ENCODE measurements at regions not wholly inside any gene's neighbourhood (a gene's known extent, or its start where the extent isn't known, plus 50 kb on each side); places are given as distances from the start of the nearest gene placed in this dataset.
"Not testable (repeated sequence)": the region's sequence is repeated elsewhere in the genome, so short reads cannot be mapped to it uniquely, and the experiment has no call there.

- DNase-seq = no peak
These were observed 573.9 kb downstream of the KCNJ18 start for GRCh38 chr17:22266231-22266630.

- DNase-seq = no peak
These were observed 574.7 kb downstream of the KCNJ18 start for GRCh38 chr17:22267019-22267418.

GRCh38 chr17:22268214-22268911 lies 576.0 kb downstream of the KCNJ18 start:
- no peak for DNase-seq

- DNase-seq = no peak
These were observed 576.5 kb downstream of the KCNJ18 start for GRCh38 chr17:22268912-22269220.

GRCh38 chr17:22270381-22270780 lies 578.1 kb downstream of the KCNJ18 start:
- no peak for DNase-seq

- DNase-seq = not testable (repeated sequence)
These were observed 578.5 kb downstream of the KCNJ18 start for GRCh38 chr17:22270809-22271208.

GRCh38 chr17:22272363-22273146 lies 580.2 kb downstream of the KCNJ18 start:
- no peak for DNase-seq

DNA sequence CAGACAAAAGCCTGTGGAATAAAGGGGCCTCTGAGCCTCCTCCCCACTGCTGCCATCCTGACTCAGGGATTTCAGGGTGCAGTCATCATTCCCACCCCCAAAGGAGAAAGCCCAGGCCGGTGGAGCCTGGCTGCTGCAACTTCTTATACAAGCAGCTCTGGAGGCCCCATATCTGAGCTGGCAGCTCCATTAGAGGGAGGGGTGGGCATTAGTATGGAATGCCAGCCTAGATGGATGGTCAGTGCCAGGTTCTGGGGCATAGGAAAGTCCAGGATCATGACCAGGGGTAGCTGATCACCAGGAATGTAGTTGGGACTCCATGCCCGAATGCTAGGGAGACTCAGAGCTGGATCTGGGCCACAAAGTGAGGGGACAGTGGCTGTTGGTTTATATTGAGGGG lies 581.0 kb downstream of the KCNJ18 start:
- no peak for DNase-seq

- DNase-seq = no peak
These were observed 585.3 kb downstream of the KCNJ18 start for GRCh38 chr17:22277595-22277994.

DNA sequence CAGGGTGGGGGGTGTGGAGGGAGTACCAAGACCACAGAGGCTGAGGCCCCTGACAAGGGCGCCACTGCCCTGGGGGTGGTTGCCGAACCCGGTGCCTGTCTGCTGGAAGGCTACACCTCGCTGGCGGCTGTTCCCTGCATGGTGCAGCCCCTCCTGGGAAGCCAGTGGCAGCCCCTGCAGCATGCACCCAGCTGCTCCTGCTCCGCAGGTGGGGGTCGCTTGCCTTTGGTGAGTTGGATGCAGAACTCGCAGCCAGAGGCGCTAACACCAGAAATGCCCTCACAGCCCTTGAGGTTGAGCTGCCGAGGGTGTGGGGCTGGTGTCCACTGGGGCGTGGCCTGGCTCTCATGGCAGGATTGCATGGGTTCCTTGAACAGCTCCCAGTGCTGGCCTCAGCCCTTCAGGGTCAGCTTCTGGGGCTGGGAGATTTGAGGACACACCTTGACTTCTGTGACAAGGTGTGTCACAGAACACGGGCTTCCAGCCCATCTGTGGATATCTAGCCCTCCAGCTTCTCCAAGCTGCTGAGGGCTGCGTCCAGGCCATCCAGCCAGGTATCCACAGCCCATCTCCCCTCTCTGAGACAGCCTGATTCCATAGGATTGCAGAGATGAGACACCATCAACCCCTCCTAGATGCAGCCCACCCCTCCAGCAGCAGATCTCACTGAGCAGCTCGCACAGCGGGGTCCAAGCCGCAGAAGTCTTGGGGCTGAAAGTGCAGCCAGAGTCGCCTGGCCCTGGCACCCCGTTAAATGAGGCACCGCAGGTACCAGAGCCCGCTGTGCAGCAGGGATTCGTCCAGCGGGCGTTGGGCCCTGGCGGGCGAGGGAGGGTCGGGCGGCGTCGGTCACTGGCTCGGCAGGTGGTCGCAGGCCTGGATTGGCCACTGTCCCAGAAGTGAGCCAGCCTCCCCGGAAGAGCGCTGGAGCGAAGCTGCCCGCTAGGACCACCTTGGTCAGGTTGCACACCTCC lies 586.3 kb downstream of the KCNJ18 start:
- no peak for DNase-seq

DNA sequence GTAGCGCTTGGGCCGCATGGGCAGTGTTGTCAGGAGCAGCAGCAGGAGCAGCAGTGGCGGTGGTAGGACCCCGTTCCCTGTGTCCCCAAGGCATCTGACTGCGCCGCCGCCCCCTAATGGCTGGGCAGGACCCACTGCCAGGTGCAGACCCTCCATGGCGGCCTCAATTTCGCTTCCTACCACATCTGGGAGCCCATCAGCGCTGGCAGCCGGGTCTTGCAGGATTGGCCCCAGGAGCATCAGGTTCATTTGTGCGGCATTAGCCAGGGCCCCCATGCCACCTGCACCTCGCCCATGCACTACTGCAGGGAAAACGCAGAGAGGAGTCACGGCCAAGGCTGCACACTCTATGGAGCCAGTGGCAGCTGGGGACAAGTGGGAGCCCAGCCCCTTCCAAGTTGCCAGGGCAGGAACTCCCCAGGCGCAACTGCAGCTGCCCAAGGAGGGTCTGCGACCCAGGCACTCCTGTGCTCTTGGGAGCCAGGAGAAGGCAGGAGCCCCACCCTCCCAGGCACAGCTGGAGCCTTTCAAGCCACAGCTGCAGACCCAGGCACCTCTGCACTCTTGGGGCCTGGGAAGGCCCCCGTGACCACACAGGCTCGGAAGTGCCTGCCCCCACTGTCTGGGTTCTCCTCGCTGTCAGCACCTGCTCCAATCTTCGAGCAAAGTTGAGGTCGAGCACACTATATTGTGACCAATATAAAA lies 594.2 kb downstream of the KCNJ18 start:
- no peak for DNase-seq

DNA sequence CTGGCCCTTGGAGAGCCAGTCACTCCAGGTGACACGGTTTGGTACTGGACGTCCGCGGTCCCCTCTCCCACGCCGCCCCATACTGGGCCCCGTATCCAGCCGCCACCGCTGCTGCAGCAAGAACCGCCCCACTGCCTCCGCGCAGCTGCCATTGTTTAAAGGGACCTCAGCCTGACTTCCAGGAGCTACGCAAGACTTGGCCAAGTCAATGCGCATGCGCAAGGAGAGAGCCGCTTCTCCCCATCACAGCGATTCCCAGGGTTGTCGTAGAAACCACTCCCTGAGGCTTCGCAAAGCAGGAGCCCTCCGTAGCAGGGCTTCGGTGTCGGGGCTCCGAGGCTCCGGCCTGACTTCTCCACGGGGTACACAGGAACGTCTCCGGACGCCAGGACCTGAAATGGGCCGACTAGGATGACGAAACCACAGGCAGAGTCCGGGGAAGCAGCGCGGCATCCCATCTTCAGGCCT lies 606.2 kb downstream of the KCNJ18 start:
- DNase-seq = not testable (repeated sequence)

- DNase-seq = no peak
These were observed 607.9 kb downstream of the KCNJ18 start for GRCh38 chr17:22300177-22300576.

GRCh38 chr17:22300731-22301352 lies 608.5 kb downstream of the KCNJ18 start:
- no peak for DNase-seq

GRCh38 chr17:22301353-22301745 lies 609.0 kb downstream of the KCNJ18 start:
- no peak for DNase-seq

- DNase-seq = no peak
These were observed 610.8 kb downstream of the KCNJ18 start for GRCh38 chr17:22303096-22303495.

- no peak for DNase-seq
These were observed 611.5 kb downstream of the KCNJ18 start for GRCh38 chr17:22303865-22304264.

DNA sequence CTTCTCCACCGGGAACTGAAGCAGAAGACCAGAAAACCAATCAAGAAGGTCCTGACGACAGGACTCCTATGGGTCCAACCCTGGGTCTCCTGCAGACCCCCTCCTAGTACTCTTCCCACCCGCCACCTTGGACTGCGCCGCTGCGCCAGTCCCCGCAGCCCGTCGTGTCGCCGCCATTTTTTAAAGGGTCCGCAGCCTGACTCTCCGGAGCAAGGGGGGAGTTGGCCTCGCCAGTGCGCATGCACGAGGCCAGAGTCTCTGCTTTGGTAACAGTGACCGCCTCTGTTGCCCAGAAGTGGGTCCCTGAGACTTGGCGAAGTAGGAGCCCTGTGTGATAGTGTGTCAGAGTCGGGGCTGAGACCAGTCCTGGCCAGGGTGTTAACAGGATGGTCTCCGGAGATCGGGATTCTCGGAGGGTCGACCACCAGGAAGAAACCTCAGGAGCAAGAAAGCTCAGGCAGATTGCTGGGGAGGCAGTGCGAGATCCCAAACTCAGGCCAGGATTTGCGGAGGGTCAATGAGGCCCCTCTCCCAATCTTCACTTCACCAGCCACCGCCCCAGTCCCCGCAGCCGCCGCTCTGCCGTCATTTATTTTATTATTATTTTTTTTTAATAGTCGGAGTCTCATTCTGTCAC lies 612.5 kb downstream of the KCNJ18 start:
- no peak for DNase-seq

DNA sequence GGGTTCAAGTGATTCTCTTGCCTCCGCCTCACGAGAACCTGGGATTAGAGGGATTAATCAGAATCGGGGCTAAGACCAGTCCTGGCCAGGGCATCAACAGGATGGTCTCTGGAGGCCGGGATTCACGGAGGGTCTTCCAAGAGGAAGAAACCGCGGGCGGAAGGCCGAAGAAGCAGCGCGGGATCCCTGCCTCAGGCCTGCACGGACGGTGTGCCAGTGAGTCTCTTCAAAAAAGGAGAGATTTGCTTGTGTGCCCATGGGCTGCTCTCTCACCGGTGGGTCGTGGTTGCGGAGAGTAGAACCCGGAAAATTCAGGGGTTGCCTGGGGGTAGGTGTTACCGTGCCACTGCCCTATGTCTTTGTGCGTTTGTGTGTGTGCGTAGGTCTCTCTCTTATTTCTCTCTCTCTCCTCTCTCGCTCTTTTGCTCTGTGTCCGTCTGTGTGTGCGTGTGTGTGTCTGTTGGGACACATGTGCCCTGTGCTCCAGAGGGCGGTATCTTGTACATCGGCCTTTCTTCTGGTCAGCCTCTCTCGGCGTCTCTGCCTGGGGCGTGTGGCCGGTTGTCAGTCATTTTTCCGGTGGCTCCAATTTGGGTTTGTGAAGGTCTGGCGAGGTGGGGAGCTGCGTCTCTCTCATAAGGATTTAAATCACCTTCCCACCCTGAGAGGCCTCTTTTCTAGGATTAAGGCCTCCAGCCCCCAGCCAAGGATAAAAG lies 613.2 kb downstream of the KCNJ18 start:
- DNase-seq = no peak

DNA sequence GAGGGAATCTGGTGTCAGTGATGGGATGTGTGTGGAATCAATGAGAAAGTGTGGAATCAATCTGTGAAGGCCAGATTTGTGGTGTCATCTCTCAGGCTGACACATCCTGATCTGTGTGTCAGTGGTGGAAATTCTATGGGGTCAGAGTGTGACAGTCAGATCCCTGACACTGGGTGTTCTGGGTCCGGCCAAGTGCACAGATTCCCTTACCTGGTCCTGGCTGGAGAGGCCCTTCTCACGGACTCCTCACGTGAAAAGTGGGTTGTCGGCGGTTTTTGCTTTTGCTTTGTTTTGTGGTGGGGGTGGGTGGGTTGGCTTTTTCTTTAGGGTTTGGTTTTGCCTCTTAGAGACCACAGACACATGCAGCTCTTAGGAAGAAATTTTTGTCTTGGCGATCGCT lies 618.0 kb downstream of the KCNJ18 start:
- not testable (repeated sequence) for DNase-seq
